HTR-8/SVneo (cell line): ENCODE measurements at regions not wholly inside any gene's neighbourhood (a gene's known extent, or its start where the extent isn't known, plus 50 kb on each side); places are given as distances from the start of the nearest gene placed in this dataset.

Experiments used
- DNase-seq: peaks from one replicate; pipeline ENCODE4 v3.0.0; 2011; ENCODE audit warnings: low spot score, mixed read lengths; ENCODE audit not compliant: insufficient read length
- FAIRE-seq: peaks from 2 replicates; lab custom pipeline; 2011; peaks lifted over from hg19 to GRCh38; lab: Jason Lieb, UNC

DNA sequence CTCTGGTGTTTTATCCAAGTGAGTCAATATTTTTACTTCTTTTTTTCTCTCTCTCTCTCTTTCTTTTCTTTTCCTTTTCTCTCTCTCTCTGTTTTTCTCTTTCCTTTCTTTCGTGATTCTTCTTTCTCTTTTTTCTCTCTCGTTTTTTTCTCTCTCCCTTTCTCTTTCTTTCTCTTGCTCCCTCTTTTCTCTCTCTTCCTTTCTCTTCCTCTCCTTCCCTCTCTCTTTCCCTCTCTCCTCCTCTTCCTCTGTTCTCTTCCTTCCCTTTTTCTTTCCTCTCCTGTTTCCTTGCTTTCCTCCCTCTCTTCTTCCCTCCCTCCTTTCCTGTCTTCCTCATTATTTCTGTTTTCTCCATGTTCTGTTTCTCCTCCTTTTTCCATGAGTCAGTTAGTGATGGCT is 641.5 kb downstream of the FGF9 start:
- FAIRE-seq (no peak), DNase-seq (no peak)

DNA sequence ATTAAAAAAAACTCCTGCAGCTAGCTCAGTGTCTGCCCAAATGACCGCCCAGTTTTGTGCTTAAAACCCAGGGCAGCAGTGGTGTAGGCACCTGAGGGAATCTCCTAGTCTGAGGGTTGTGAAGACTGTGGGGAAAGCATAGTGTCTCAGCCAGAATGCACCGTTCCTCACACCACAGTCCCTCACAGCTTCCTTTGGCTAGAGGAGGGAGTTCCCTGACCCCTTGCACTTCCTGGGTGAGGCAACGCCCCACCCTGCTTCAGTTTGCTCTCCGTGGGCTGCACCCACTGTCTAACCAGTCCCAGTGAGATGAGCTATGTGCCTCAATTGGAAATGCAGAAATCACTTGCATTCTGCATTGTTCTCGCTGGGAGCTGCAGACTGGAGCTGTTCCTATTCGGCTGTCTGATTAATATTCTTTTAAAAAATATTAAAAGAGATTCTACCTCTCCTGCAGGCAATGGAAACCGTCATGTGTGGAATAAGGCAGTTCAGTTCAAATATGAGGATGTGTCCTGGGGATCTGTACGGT is 645.7 kb downstream of the FGF9 start:
- no peak for DNase-seq
- no peak for FAIRE-seq

DNA sequence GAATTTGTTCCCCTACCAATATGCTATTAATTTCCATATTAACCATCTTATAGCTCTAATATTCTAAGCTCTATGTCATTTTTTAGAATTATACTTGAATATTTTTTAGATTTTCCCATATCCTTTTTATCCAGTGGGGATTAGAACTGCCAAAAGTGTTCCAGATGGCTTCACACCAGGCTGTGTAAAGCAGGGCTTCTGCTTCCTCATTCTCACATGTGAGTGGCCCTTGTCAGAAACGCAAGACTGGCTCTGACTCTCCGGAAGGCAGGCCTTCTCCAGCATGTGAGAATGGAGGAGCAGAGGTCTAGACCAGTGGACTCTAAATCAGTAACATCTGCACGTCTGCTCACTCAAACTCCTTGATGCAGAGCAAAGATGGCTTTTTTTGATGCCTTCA is 650.1 kb downstream of the FGF9 start:
- DNase-seq (no peak), FAIRE-seq (no peak)

DNA sequence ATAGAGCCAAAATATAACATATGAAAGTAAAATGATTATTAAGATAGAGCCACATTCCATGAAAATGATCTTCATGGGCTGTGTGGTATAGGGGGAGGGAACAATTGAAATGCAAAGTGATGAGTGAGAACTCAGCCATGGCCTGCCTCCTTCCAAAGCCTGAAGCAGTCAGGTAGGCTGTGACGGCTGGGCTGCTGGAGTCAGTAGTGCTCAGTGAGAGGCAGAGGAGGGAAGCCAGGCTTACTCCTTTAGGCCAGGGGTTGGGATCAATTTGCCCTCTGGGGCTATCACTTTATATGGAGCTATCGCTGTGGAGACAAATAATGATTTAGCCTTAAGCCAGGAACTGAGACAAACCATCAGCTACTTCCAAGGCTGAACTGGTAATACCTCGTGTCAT is 654.9 kb downstream of the FGF9 start:
- FAIRE-seq: no peak
- DNase-seq: no peak

DNA sequence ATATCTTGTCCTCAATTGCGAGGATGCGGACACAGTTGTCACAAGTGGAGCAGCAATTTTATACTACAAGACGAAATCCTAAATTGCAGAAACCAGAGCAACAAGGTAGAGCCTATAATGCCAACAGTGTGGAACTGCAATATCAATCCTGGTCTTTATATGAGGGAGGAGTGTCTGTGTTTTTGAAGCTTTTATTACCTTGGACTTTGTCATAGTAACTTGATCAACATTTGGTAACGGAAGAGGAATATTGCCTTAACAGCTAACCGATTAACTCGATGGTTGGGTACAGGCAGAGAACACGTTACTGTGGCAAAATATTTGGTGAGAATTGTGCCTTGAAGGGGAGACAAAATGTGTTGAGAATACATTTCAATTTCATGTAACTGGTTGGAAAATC is 661.5 kb downstream of the FGF9 start:
- no peak for DNase-seq
- no peak for FAIRE-seq

DNA sequence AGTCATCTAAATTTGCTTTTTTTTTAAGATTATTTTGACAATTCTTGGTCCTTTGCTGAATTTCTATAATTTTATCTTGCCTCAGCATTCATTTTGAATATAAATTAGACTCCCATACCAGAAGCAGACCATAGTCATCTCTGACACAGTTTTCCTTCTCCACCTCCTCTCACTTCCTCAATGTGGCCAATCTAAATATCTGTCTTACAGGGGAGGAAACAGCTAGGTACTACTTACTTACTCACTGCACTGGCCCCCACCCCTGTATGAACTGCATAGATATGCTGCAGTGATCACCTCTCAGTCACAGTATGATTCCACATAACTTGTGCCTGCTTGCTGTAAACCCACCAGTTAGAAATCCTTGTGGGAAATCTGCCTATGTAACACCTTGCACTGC is 665.6 kb downstream of the FGF9 start:
- no peak for DNase-seq
- no peak for FAIRE-seq

DNA sequence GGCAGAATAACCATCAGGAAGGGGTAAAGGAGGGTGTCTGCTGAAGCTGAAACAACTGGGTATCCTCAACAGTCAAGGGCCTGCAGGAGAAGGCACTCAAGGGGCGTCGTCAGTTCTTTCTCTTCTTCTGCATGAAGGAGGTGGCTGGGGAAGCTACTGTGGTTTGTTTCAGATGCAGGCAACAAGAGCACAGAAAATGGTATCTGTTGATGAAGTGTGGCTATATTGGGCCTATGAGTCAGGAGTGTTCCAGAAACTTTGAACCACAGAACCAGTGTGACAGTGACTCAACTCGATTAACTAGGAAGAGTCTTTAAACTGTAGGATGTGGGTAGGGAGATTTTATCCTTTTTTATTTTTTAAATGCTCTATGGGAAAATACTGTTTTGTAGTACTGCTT is 686.3 kb downstream of the FGF9 start:
- DNase-seq: no peak
- FAIRE-seq: no peak

DNA sequence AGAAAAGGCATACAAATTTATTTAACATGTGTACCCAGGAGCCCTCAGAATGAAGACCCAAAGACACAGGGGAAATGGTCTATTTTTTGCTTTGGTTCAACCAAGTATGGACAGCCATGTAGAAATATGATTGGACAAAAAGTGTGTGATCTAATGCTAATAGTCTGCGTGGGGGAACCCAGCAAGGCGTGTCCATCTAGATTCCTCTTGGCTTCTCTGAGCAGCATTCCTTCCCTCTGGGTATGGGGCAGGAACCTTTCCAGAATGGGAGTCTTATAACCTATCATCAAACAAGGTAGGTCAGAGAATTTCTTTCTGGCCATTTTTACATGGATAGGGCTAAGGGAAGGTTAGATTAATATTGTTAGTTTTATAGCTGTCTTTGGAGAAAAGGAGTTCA is 698.2 kb downstream of the FGF9 start:
- no peak for DNase-seq
- FAIRE-seq: no peak

DNA sequence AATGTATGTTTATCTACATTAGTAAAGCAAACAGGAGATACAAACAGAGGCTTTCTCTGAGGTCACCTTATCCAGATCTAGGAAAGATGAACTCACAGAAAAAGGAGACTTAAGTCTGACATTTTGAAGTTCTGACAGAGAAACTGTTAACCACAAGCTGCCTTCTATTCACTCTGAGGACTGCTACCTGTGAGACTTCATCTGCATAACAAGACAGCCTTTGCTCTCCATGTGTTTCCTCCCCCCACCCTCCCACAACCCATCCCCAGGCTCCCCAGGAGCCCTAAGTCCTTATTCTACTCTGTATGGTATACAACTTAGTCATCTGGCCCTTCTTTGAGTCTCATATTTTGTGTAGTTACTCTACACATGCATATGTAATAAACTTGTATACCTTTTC is 699.0 kb downstream of the FGF9 start:
- DNase-seq (no peak), FAIRE-seq (no peak)

DNA sequence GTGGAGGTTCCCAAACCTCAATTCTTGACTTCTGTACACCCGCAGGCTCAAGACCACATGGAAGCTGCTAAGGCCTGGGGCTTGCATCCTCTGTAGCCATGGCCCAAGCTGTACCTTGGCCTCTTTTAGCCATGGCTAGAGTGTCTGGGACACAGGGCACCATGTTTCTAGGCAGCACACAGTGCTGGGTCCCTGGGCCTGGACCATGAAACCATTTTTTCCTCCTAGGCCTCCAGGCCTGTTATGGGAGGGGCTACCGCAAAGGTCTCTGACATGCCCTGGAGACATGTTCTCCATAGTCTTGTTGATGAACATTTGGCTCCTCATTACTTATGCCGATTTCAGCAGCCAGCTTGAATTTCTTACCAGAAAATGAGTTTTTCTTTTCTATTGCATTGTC is 701.4 kb downstream of the FGF9 start:
- DNase-seq (no peak), FAIRE-seq (no peak)

DNA sequence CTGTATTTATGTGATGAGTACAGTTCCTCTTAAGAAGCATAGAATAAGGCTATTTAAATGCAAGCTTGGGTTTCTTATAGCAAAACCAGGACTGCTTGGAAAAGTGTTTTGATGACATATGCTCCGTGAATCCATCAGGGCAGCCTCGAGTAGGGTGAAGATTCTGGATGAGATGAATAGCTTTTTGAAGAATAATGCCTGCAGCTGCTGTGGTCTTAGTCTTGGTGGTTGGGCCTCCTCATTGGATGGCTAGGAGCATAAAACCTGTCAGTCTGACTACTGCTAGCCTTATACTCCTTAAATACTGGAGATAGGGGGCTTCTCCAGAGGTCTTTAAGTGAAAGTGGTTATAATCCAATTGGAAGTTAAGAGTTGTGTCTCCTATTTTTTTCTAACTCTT is 704.3 kb downstream of the FGF9 start:
- FAIRE-seq (no peak), DNase-seq (no peak)

DNA sequence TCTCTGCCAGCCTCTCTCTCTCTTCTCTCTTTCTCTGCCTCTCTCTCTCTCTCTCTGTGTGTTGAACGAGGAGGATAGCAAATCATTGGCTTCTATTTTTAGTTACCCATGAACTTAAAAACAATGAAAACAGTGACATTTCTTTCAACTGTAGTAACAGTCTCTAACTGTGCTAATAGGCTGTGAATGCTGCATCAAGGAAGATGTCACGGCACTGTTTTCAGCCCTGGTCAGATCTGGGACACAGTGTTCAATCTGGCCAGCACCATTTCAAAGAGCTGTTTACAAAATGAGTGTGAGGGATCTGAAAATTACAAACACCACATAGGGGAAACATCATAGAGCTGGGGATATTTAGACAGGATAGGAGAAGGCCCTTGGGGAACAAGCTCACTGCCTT is 717.0 kb downstream of the FGF9 start:
- DNase-seq (no peak), FAIRE-seq (no peak)

DNA sequence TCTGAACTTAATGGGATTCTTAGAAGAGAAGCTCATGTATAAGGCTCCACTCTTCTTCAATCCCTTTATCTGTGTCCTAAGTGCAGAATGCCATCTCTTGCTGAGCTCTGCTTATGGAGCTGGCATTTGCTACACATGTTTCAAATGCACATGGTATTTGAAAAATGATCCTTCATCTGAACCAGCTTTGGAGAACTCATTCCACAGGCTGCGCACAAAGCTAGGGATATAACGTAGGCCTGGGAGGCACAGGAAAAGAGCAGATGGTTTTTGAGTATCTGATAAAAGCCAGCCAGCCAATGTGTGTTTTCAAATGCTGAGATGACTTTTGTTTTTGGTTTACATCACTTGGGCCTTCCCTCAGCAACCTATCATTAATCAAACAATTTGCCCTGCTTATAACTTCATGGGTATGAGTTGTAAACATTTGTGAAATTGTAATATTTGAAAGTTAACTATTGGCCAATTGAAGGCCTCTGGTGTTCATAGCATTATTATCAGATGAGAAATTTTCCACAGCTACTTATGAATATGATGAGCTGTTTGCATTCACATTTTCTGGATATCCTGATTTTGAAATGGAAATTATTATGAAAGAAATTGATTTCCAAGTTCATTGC is 729.0 kb downstream of the FGF9 start:
- FAIRE-seq (no peak), DNase-seq (no peak)

DNA sequence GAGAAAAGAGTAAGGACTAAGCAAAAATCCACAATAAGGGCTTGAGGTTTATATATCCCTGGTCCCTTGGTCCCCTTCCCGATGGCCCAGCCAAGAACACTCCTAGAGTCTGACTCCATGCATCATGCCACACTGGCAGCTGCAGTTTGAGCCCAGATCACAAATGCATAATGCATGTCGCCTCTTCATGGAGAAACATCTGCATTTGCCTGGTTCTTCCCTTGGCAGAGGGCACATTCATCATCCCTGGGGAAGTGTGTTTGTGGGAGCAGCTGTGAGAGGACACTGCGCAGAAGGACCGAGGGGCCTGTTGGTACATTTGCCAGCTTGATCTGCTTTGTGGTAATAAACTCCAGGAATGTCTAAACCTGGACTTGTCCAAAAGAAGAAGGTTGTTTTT is 731.8 kb downstream of the FGF9 start:
- FAIRE-seq (no peak), DNase-seq (no peak)

DNA sequence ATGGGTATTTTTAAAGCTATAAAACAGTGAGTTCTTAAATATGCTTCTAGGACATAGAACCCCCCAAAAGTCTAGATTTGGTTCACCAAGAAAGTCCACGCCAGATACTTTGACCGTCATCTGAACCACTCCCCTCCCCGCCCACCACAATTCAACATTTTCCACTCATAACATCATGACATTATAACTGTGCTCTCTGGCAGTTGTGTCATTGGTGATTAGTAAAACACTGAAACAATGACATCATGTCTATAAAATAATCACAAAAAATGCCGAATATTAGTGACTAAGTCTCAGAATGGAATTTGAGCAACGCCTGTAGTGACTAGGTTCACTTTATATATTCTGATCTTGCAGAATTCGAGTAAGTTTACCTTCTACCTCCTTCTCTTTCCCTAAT is 732.3 kb downstream of the FGF9 start:
- DNase-seq (no peak), FAIRE-seq (no peak)

DNA sequence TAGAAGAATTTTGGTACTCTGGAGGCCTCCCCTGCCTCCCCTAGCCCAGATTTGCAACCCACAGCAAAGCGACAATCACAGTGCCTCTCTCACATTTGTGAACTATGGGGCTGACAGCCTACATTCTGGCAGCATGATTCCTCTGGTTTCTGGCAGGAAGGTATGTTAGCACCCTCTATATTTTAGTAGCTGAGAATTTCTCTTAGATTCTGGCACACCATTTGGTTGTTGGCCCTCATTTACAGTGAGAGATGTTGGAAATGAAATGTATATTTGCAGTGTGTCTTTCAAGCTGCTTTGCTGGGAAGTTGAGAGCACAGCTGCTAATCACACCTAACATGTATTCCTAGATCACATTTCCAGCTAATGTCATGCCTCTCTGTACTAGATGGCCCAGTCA is 735.0 kb downstream of the FGF9 start:
- DNase-seq (no peak), FAIRE-seq (no peak)

DNA sequence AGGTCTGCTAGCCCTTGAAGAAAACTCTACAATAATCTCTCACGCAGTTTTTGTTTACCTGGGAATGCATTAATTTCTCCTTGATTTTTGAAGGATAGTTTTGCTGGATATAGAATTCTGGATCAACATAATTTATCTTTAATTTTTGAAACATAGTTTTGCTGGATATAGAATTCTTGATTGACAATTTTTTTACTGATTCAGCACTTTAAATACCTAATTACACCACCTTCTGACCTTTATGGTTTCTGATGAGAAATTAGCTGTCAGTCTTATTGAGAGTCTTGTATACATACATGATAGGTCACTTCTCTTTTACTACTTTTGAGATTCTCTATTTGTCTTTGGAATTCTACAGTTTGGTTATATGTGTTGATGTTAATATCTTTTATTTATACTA is 741.6 kb downstream of the FGF9 start:
- FAIRE-seq: no peak
- no peak for DNase-seq

DNA sequence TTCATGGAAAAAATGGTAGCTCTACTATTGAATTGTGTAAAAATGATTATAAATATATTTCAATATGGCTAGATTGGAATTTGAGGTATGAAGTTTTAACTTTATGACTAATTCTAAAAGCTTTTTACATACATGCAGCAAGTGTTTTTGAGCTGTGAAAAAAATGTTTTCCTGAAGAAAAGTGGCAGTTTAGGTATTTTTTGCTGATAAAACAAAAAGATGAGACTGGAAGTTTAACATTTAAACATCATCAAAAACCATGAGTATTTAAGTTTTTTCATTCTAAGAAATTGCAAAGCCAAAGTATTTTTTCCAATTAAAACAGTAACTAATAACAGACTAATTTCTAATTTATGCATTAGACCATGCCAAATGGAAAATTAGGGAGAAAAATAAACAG is 751.1 kb downstream of the FGF9 start:
- FAIRE-seq: no peak
- no peak for DNase-seq

DNA sequence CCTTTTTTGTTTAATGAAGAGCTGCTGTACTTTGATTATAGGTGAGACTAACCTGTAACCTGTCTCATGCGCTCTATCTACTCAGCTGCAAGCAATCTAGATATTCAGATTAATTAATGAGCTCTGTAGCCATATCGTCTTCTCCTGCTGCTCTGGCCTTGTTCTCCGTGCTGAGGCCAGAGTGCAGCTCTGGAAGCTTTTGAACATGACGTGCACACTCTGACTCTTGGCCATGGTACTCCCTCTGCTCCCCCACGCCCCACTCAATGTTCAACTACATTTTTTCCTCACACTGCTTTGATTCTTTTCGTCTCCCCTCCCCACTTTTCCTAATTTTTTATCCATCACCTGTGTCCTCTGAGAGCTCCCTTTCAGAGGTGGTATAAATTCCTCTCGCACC is 751.8 kb downstream of the FGF9 start:
- FAIRE-seq (no peak), DNase-seq (no peak)

DNA sequence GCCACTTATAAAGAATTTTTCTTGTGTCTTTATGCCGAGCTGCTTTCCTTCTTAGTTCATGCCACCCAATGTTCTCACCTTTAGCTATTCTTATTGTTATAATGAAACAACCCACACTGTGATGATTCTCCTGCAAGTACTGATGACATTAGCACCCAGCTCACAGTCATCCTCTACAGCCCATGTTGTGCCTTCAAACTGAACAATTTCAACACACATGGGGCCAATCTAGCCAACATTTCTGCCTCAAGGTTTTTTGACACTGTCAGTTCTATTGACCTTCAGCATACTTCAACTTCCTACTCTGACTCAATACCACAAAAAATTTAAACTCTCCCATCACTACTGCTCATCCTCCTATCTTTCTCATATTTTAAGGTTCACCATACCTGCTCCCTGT is 752.4 kb downstream of the FGF9 start:
- FAIRE-seq (no peak), DNase-seq (no peak)

DNA sequence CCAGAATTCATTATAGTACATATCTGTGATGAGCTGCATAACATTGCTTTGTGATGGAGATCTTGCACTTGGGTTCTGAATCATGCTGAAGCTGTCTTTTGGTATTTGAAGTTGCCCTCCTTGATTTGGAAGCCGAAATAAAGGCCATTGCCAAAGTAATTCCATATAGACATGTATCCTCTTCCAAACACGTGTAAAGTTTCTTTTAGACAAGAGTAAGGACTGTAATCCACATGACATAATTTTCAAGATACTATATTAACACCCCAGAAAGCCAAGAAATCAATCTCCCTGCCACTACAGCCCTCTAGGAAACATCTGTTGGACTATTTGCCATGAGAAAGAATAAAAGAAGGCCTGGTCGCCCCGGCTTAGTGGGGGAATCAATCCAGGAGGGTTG is 754.2 kb downstream of the FGF9 start:
- FAIRE-seq (no peak), DNase-seq (no peak)

DNA sequence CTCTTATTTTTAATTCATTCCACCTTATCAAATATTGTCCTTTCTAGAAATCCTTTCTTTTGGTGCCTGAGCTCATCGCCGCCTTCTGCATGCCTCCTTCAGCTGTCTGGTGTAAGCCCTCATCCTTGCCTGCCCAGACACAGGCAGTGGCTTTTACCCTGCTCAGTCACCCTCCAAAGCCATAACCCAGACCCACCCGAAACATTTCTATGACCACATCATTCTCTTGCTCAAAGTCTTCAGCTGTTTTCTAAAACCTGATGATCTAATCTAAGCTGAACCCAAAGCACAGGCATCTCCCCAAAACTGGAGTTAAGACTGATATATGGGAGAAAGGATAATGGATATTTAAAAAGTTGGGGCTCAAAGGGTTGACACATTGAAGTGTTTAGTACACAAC is 753.7 kb upstream of the SGCG start:
- DNase-seq: no peak
- FAIRE-seq: no peak

DNA sequence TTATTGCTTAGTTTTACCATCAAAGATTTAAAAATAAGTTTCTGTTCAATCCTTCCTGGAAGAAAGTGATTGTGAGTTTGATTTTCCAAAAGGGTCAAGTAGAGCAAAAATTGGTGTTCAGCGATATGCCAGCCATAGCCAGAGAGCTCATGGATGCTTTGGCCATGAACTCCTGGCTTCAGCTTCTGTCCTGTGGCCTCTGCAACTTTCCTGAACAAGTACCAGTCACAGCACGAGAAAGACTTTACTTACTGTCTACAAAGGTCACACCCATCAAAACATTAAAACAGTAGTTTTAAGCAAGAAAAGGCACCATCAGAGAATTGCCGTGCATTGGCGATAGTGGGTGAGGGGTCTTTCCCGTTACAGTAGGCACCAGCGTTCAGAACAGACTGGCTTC is 753.0 kb upstream of the SGCG start:
- FAIRE-seq (no peak), DNase-seq (no peak)
